WTC11 (cell line): ENCODE measurements at regions not wholly inside any gene's neighbourhood (a gene's known extent, or its start where the extent isn't known, plus 50 kb on each side); places are given as distances from the start of the nearest gene placed in this dataset.
"Not testable (repeated sequence)": the region's sequence is repeated elsewhere in the genome, so short reads cannot be mapped to it uniquely, and the experiment has no call there.

ENCODE experiments used
- ATAC-seq: fragments of 200-7000 bp; cut with Tn5 transposase; 2 replicates; pipeline ENCODE4 v1.10.0; 2021; ENCODE audit warnings: mild to moderate bottlenecking, moderate library complexity
- CTCF ChIA-PET: fragments of 300-600 bp; sonication (Branson Sonifier 250); formaldehyde crosslinking; loops from one replicate; lab custom pipeline; 2021; ENCODE audit warnings: antibody characterized with exemption; lab: Charles Lee
- POLR2A ChIA-PET: fragments of 350-600 bp; sonication (Branson Sonifier 250); formaldehyde crosslinking; loops from one replicate; lab custom pipeline; 2021; ENCODE audit warnings: antibody characterized with exemption; lab: Charles Lee
- DNase-seq: peaks from one replicate; pipeline ENCODE4 v3.0.0; 2021; ENCODE audit warnings: low spot score
- H3K27ac Mint-ChIP-seq: 2 replicates; pipeline ENCODE4 v1.8.0; 2021; ENCODE audit warnings: mixed read lengths
- H3K27me3 Mint-ChIP-seq: 2 replicates; pipeline ENCODE4 v1.8.0; 2021; ENCODE audit warnings: low read depth, mild to moderate bottlenecking, moderate library complexity, mixed read lengths
- H3K36me3 Mint-ChIP-seq: 2 replicates; pipeline ENCODE4 v1.8.0; 2021; ENCODE audit warnings: mixed read lengths
- H3K4me1 Mint-ChIP-seq: 2 replicates; pipeline ENCODE4 v1.8.0; 2022; ENCODE audit warnings: mixed read lengths
- H3K4me3 Mint-ChIP-seq: 2 replicates; pipeline ENCODE4 v1.8.0; 2021; ENCODE audit warnings: mild to moderate bottlenecking, moderate library complexity, mixed read lengths
- H3K9me3 Mint-ChIP-seq: 2 replicates; pipeline ENCODE4 v1.8.0; 2021; ENCODE audit warnings: mixed read lengths
- ATF6 ChIP-seq: sonication (generic); formaldehyde crosslinking; IDR thresholded peaks from 2 replicates; pipeline ENCODE4 v1.8.1; 2023; ENCODE audit warnings: mild to moderate bottlenecking, missing genetic modification reagents
- CREM ChIP-seq: sonication (generic); formaldehyde crosslinking; IDR thresholded peaks from 2 replicates; pipeline ENCODE4 v1.8.1; 2022; ENCODE audit warnings: mild to moderate bottlenecking, missing genetic modification reagents, moderate library complexity
- CTCF ChIP-seq: fragments of 200-600 bp; IDR thresholded peaks from 2 replicates; pipeline ENCODE4 v1.8.0; 2022; ENCODE audit warnings: antibody characterized with exemption
- E2F5 ChIP-seq: sonication (generic); formaldehyde crosslinking; IDR thresholded peaks from 2 replicates; pipeline ENCODE4 v1.8.1; 2022; ENCODE audit warnings: mild to moderate bottlenecking, moderate library complexity, missing genetic modification reagents
- EMX1 ChIP-seq: fragments of 250-450 bp; sonication (Bioruptor Pico); IDR thresholded peaks from 2 replicates; pipeline ENCODE4 v1.8.0; 2021; ENCODE audit warnings: mild to moderate bottlenecking
- ETV6 ChIP-seq: sonication (generic); formaldehyde crosslinking; IDR thresholded peaks from 2 replicates; pipeline ENCODE4 v1.8.1; 2022; ENCODE audit warnings: mild to moderate bottlenecking, missing genetic modification reagents
- FOXP1 ChIP-seq: sonication (generic); formaldehyde crosslinking; IDR thresholded peaks from 2 replicates; pipeline ENCODE4 v1.8.0; 2022; ENCODE audit warnings: missing genetic modification reagents, mild to moderate bottlenecking, moderate library complexity, borderline replicate concordance
- JUN ChIP-seq: sonication (generic); formaldehyde crosslinking; IDR thresholded peaks from 2 replicates; pipeline ENCODE4 v1.8.0; 2023; ENCODE audit warnings: mild to moderate bottlenecking, missing genetic modification reagents
- NFE2L1 ChIP-seq: sonication (generic); formaldehyde crosslinking; IDR thresholded peaks from 2 replicates; pipeline ENCODE4 v1.8.1; 2023; ENCODE audit warnings: missing genetic modification reagents
- NR1H2 ChIP-seq: sonication (generic); formaldehyde crosslinking; IDR thresholded peaks from 2 replicates; pipeline ENCODE4 v1.9.0; 2021; ENCODE audit warnings: mild to moderate bottlenecking, moderate library complexity, missing genetic modification reagents
- SMAD3 ChIP-seq: sonication (generic); formaldehyde crosslinking; IDR thresholded peaks from 2 replicates; pipeline ENCODE4 v1.8.0; 2022; ENCODE audit warnings: missing genetic modification reagents, mild to moderate bottlenecking, borderline replicate concordance
- ZMAT4 ChIP-seq: fragments of 250-450 bp; sonication (Bioruptor Pico); IDR thresholded peaks from 2 replicates; pipeline ENCODE4 v1.9.0; 2021; ENCODE audit warnings: mild to moderate bottlenecking
- ZNF425 ChIP-seq: fragments of 250-450 bp; sonication (Bioruptor Pico); conservative IDR thresholded peaks from 2 replicates; pipeline ENCODE4 v1.9.0; 2021; ENCODE audit warnings: mild to moderate bottlenecking
- ZNF671 ChIP-seq: fragments of 250-450 bp; sonication (Bioruptor Pico); IDR thresholded peaks from 2 replicates; pipeline ENCODE4 v1.8.0; 2021; ENCODE audit warnings: mild to moderate bottlenecking
- TF ChIP-seq, protein P1 (sequence below): sonication (generic); formaldehyde crosslinking; IDR thresholded peaks from 2 replicates; pipeline ENCODE4 v1.8.1; 2023; ENCODE audit warnings: mild to moderate bottlenecking, missing genetic modification reagents, moderate library complexity
- TF ChIP-seq, protein P2 (sequence below): fragments of 250-450 bp; sonication (Bioruptor Pico); IDR thresholded peaks from 2 replicates; pipeline ENCODE4 v1.9.0; 2021; ENCODE audit warnings: mild to moderate bottlenecking
- TF ChIP-seq, protein P3 (sequence below): sonication (generic); formaldehyde crosslinking; IDR thresholded peaks from 2 replicates; pipeline ENCODE4 v1.8.1; 2022; ENCODE audit warnings: missing genetic modification reagents, borderline replicate concordance

GRCh38 chrX:81959964-81960363, 758.1 kb downstream of the SH3BGRL start:
- no peak for ATAC-seq
- peaks cover under 1% of the 10 kb centered on the region; the same call in 1 of the 2 replicates for H3K9me3 Mint-ChIP-seq
- ChIA-PET CTCF (no interaction called here), POLR2A (no interaction called here)
- peaks cover 3% of the 10 kb centered on the region; the same call in 1 of the 2 replicates for H3K27me3 Mint-ChIP-seq
- H3K4me1 Mint-ChIP-seq, result no peaks in the 10 kb centered on the region
- H3K4me3 Mint-ChIP-seq, result no peak overlapping the region
- TF ChIP-seq CREM (no peak), FOXP1 (CRISPR knock-in tag) (no peak)
- no peak overlapping the region for H3K27ac Mint-ChIP-seq
- H3K36me3 Mint-ChIP-seq, result no peaks in the 10 kb centered on the region
- no peak for DNase-seq

GRCh38 chrX:81974413-81974812, 772.5 kb downstream of the SH3BGRL start:
- POLR2A ChIA-PET, H3K27me3 Mint-ChIP-seq, H3K27ac Mint-ChIP-seq, H3K36me3 Mint-ChIP-seq, DNase-seq, ATAC-seq, CTCF ChIA-PET, H3K4me3 Mint-ChIP-seq, H3K4me1 Mint-ChIP-seq: not testable (repeated sequence)
- peaks cover 10% of the 10 kb centered on the region for H3K9me3 Mint-ChIP-seq

DNA sequence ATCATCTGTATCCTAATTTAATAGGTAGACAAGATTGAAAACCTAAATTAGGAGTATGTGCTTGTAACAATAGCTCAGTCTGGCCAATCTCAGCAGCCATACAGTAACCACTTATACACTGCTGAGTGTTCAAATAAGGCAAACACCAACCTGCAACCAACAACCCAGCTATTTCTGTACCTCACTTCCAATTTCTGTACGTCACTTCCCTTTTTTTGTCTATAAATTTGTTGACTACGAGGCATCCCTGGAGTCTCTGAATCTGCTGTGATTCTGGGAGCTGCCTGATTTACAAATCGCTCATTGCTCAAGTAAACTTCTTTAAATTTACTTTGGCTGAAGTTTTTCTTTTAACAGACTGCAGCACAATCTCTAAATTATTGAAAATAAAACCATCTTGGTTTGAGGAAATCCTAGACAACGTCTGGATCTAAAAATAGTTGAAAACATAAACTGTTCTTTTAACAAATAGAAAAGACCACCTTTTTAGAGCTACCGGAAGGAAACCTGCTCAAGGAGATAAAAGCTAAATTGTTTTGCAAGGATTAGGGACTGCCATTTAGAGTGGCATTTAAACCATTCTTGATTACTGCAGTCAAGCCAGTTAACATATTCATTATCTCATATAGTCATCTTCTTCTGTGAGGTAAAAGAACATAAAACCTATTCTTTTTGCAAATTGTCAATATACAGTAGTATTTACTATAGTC, 778.1 kb downstream of the SH3BGRL start:
- Mint-ChIP-seq H3K27me3 (no peaks in the 10 kb centered on the region), H3K4me3 (no peak overlapping the region), H3K36me3 (no peaks in the 10 kb centered on the region)
- DNase-seq, result no peak
- POLR2A ChIA-PET, result no interaction called here
- TF ChIP-seq ATF6, result no peak
- TF ChIP-seq NFE2L1, result no peak
- TF ChIP-seq E2F5 (CRISPR knock-in tag), result no peak
- TF ChIP-seq, protein P1, sequence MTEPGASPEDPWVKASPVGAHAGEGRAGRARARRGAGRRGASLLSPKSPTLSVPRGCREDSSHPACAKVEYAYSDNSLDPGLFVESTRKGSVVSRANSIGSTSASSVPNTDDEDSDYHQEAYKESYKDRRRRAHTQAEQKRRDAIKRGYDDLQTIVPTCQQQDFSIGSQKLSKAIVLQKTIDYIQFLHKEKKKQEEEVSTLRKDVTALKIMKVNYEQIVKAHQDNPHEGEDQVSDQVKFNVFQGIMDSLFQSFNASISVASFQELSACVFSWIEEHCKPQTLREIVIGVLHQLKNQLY (CRISPR knock-in tag), result no peak
- no peak for TF ChIP-seq ZMAT4 (CRISPR knock-in tag)
- no peak for TF ChIP-seq CTCF
- TF ChIP-seq, protein P2, sequence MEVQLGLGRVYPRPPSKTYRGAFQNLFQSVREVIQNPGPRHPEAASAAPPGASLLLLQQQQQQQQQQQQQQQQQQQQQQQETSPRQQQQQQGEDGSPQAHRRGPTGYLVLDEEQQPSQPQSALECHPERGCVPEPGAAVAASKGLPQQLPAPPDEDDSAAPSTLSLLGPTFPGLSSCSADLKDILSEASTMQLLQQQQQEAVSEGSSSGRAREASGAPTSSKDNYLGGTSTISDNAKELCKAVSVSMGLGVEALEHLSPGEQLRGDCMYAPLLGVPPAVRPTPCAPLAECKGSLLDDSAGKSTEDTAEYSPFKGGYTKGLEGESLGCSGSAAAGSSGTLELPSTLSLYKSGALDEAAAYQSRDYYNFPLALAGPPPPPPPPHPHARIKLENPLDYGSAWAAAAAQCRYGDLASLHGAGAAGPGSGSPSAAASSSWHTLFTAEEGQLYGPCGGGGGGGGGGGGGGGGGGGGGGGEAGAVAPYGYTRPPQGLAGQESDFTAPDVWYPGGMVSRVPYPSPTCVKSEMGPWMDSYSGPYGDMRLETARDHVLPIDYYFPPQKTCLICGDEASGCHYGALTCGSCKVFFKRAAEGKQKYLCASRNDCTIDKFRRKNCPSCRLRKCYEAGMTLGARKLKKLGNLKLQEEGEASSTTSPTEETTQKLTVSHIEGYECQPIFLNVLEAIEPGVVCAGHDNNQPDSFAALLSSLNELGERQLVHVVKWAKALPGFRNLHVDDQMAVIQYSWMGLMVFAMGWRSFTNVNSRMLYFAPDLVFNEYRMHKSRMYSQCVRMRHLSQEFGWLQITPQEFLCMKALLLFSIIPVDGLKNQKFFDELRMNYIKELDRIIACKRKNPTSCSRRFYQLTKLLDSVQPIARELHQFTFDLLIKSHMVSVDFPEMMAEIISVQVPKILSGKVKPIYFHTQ (CRISPR knock-in tag), result no peak
- TF ChIP-seq JUN, result no peak
- TF ChIP-seq EMX1 (CRISPR knock-in tag), result no peak
- TF ChIP-seq SMAD3 (CRISPR knock-in tag), result no peak
- TF ChIP-seq NR1H2, result no peak
- TF ChIP-seq ETV6, result no peak
- no peak for TF ChIP-seq ZNF425
- no peak for TF ChIP-seq ZNF671 (CRISPR knock-in tag)
- TF ChIP-seq, protein P3, sequence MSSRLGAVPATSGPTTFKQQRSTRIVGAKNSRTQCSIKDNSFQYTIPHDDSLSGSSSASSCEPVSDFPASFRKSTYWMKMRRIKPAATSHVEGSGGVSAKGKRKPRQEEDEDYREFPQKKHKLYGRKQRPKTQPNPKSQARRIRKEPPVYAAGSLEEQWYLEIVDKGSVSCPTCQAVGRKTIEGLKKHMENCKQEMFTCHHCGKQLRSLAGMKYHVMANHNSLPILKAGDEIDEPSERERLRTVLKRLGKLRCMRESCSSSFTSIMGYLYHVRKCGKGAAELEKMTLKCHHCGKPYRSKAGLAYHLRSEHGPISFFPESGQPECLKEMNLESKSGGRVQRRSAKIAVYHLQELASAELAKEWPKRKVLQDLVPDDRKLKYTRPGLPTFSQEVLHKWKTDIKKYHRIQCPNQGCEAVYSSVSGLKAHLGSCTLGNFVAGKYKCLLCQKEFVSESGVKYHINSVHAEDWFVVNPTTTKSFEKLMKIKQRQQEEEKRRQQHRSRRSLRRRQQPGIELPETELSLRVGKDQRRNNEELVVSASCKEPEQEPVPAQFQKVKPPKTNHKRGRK (CRISPR knock-in tag), result no peak
- TF ChIP-seq, all 79 proteins: peak for 0
- Mint-ChIP-seq H3K27ac (no peak overlapping the region), H3K9me3 (0 out of 2 replicates have a peak, but pooled peaks cover 6% of the 10 kb centered on the region), H3K4me1 (0 out of 2 replicates have a peak, but pooled peaks cover 3% of the 10 kb centered on the region)
- CTCF ChIA-PET, result no interaction called here
- ATAC-seq, result no peak

DNA sequence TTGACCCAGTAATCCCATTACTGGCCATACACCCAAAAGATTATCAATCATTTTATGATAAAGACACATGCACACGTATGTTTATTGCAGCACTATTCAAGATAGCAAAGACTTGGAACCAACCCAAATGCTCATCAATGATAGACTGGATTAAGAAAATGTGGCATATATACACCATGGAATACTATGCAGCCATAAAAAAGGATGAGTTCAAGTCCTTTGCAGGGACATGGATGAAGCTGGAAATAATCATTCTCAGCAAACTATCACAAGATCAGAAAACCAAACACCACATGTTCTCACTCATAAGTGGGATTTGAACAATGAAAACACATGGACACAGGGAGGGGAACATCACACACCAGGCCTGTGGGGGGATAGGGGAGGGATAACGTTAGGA, 785.3 kb downstream of the SH3BGRL start:
- DNase-seq, result not testable (repeated sequence)

More for the DNA sequence above, 785.3 kb downstream of the SH3BGRL start:
- POLR2A ChIA-PET, CTCF ChIA-PET, H3K4me1 Mint-ChIP-seq, H3K4me3 Mint-ChIP-seq, H3K27me3 Mint-ChIP-seq, ATAC-seq, H3K36me3 Mint-ChIP-seq, H3K27ac Mint-ChIP-seq: not testable (repeated sequence)
- peaks cover 14% of the 10 kb centered on the region for H3K9me3 Mint-ChIP-seq
